ENCODE measurements at regions not wholly inside any gene's neighbourhood (a gene's known extent, or its start where the extent isn't known, plus 50 kb on each side); places are given as distances from the start of the nearest gene placed in this dataset.

GRCh38 chr10:21078410-21079329 is 181.6 kb upstream of the NEBL start:
- Histone ChIP-seq H3K27me3 (ENCODE audit: control insufficient read depth, extremely low read depth, insufficient read depth, low read length) (no peaks in the 10 kb centered on the region), H3K9ac (ENCODE audit: control insufficient read depth, extremely low read depth, insufficient read depth, low read length) (no peak overlapping the region), H3K4me2 (ENCODE audit: control insufficient read depth, extremely low read depth, insufficient read depth, low read depth, low read length) (no peak overlapping the region), H3K9me3 (ENCODE audit: control insufficient read depth, low read depth, low read length) (no peaks in the 10 kb centered on the region), H3K79me2 (ENCODE audit: control insufficient read depth, insufficient read depth, low read length) (no peaks in the 10 kb centered on the region), H2AFZ (ENCODE audit: control insufficient read depth, low read length) (peak overlapping the region; percentile 33), H3K27ac (ENCODE audit: control insufficient read depth, insufficient read depth, low read length) (no peak overlapping the region), H4K20me1 (ENCODE audit: control insufficient read depth, extremely low read depth, insufficient read depth, low read length) (no peaks in the 10 kb centered on the region), H3K4me3 (ENCODE audit: control insufficient read depth in 2 of 3, extremely low read depth in 1 of 3, insufficient read depth in 2 of 3, low read depth in 1 of 3, low read length in 3 of 3) (no peak overlapping the region), H3K36me3 (ENCODE audit: control insufficient read depth in 2 of 2, extremely low read depth in 1 of 2, insufficient read depth in 2 of 2, low read length in 2 of 2) (no peaks in the 10 kb centered on the region), H3K9me1 (ENCODE audit: control insufficient read depth, extremely low read depth, insufficient read depth, low read length) (no peaks in the 10 kb centered on the region), H3K4me1 (ENCODE audit: control insufficient read depth, extremely low read depth, insufficient read depth, low read length) (peaks cover 2% of the 10 kb centered on the region)
- dilution Hi-C loops (cut with MboI; ENCODE audit: extremely low pct_ligation_motif_present, low sequenced_read_pairs), result no loop called here
- FAIRE-seq (peak; percentile 89), DNase-seq (ENCODE audit: low read depth, low spot score) (peak; percentile 5)
- TF ChIP-seq EZH2 (IDR thresholded peaks at IDR 0.05; ENCODE audit: low read length), result no peak
- TF ChIP-seq, protein P1, sequence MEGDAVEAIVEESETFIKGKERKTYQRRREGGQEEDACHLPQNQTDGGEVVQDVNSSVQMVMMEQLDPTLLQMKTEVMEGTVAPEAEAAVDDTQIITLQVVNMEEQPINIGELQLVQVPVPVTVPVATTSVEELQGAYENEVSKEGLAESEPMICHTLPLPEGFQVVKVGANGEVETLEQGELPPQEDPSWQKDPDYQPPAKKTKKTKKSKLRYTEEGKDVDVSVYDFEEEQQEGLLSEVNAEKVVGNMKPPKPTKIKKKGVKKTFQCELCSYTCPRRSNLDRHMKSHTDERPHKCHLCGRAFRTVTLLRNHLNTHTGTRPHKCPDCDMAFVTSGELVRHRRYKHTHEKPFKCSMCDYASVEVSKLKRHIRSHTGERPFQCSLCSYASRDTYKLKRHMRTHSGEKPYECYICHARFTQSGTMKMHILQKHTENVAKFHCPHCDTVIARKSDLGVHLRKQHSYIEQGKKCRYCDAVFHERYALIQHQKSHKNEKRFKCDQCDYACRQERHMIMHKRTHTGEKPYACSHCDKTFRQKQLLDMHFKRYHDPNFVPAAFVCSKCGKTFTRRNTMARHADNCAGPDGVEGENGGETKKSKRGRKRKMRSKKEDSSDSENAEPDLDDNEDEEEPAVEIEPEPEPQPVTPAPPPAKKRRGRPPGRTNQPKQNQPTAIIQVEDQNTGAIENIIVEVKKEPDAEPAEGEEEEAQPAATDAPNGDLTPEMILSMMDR (optimal IDR thresholded peaks at IDR 0.05 in 1 of 3, IDR thresholded peaks at IDR 0.05 in 1 of 3, conservative IDR thresholded peaks at IDR 0.05 in 1 of 3; ENCODE audit: extremely low read depth in 1 of 3, insufficient read depth in 2 of 3, low read length in 3 of 3), result peak; percentile 81 to 90 (median 85)

DNA sequence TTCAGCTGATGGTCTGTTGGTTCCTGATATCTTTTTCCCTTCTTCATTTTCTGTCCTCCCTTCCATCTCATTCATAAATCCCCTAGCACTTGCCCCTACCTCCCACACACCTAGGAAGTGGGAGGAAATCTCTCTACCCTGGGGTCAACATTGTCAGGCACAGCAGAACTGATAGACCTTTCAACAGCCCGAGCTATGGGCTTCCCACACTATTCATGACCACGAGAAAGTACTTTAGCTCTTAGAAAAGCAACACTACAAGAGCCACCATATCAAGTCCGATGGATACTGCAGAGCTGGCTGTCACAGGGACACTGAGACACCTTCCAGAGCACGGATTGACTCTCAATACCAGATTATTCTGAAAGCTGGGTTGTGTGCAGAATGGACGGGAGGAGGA is 180.6 kb upstream of the NEBL start:
- Histone ChIP-seq H3K27ac (ENCODE audit: control insufficient read depth, insufficient read depth, low read length) (no peak overlapping the region), H2AFZ (ENCODE audit: control insufficient read depth, low read length) (no peak overlapping the region), H4K20me1 (ENCODE audit: control insufficient read depth, extremely low read depth, insufficient read depth, low read length) (no peaks in the 10 kb centered on the region), H3K36me3 (ENCODE audit: control insufficient read depth in 2 of 2, extremely low read depth in 1 of 2, insufficient read depth in 2 of 2, low read length in 2 of 2) (no peaks in the 10 kb centered on the region), H3K79me2 (ENCODE audit: control insufficient read depth, insufficient read depth, low read length) (no peaks in the 10 kb centered on the region), H3K9me1 (ENCODE audit: control insufficient read depth, extremely low read depth, insufficient read depth, low read length) (no peaks in the 10 kb centered on the region), H3K9ac (ENCODE audit: control insufficient read depth, extremely low read depth, insufficient read depth, low read length) (no peak overlapping the region), H3K4me1 (ENCODE audit: control insufficient read depth, extremely low read depth, insufficient read depth, low read length) (peaks cover 2% of the 10 kb centered on the region), H3K4me3 (ENCODE audit: control insufficient read depth in 2 of 3, extremely low read depth in 1 of 3, insufficient read depth in 2 of 3, low read depth in 1 of 3, low read length in 3 of 3) (no peak overlapping the region), H3K4me2 (ENCODE audit: control insufficient read depth, extremely low read depth, insufficient read depth, low read depth, low read length) (no peak overlapping the region), H3K27me3 (ENCODE audit: control insufficient read depth, extremely low read depth, insufficient read depth, low read length) (no peaks in the 10 kb centered on the region), H3K9me3 (ENCODE audit: control insufficient read depth, low read depth, low read length) (no peaks in the 10 kb centered on the region)
- FAIRE-seq (no peak), DNase-seq (ENCODE audit: low read depth, low spot score) (no peak)
- TF ChIP-seq, protein P1 (optimal IDR thresholded peaks at IDR 0.05 in 1 of 3, IDR thresholded peaks at IDR 0.05 in 1 of 3, conservative IDR thresholded peaks at IDR 0.05 in 1 of 3; ENCODE audit: extremely low read depth in 1 of 3, insufficient read depth in 2 of 3, low read length in 3 of 3), result no peak
- TF ChIP-seq EZH2 (IDR thresholded peaks at IDR 0.05; ENCODE audit: low read length), result no peak
- dilution Hi-C loops (cut with MboI; ENCODE audit: extremely low pct_ligation_motif_present, low sequenced_read_pairs), result no loop called here

All from keratinocyte (primary cell).